ENCODE measurements at regions not wholly inside any gene's neighbourhood (a gene's known extent, or its start where the extent isn't known, plus 50 kb on each side); places are given as distances from the start of the nearest gene placed in this dataset.

GRCh38 chr2:234410526-234410925 is 86.4 kb downstream of the ARL4C start:
- TF ChIP-seq CTCF (IDR thresholded peaks at IDR 0.05; ENCODE audit: control insufficient read depth, extremely low read depth, insufficient read depth), result no peak
- H3K4me3 ChIP-seq (ENCODE audit: low read depth, low read length), result no peak overlapping the region
- DNase-seq (ENCODE audit: low read depth), result no peak

DNA sequence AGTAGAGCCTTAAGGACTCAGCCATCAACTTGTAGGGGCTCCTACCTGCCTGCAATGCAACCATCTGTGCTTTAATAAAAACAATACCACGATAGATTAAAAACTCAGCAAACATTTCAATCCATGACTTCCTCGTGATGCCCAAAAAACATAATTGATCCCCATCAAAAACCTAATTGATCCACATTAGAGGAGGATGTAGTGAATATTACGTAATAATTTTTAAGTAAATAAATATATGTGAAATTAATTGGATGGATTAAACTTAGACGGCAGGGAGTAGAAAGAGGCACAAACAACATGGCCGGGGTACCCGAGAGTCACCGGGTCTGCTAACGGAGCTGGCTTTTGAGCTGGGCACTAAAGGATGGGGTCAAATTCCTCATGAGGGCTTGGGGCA is 87.3 kb downstream of the ARL4C start:
- no peak for TF ChIP-seq CTCF (IDR thresholded peaks at IDR 0.05; ENCODE audit: control insufficient read depth, extremely low read depth, insufficient read depth)
- H3K4me3 ChIP-seq (ENCODE audit: low read depth, low read length), result no peak overlapping the region
- no peak for DNase-seq (ENCODE audit: low read depth)

GRCh38 chr2:234406085-234406484 is 90.8 kb downstream of the ARL4C start:
- no peak overlapping the region for H3K4me3 ChIP-seq (ENCODE audit: low read depth, low read length)
- DNase-seq (ENCODE audit: low read depth), result no peak
- TF ChIP-seq CTCF (IDR thresholded peaks at IDR 0.05; ENCODE audit: control insufficient read depth, extremely low read depth, insufficient read depth), result peak; percentile 25; the same call in 1 of the 2 replicates

- no peak for DNase-seq (ENCODE audit: low read depth)
- H3K4me3 ChIP-seq (ENCODE audit: low read depth, low read length), result no peak overlapping the region
- TF ChIP-seq CTCF (IDR thresholded peaks at IDR 0.05; ENCODE audit: control insufficient read depth, extremely low read depth, insufficient read depth), result no peak
These were observed 91.4 kb downstream of the ARL4C start for GRCh38 chr2:234405462-234405861.

GRCh38 chr2:234404957-234405356 is 91.9 kb downstream of the ARL4C start:
- no peak overlapping the region for H3K4me3 ChIP-seq (ENCODE audit: low read depth, low read length)
- DNase-seq (ENCODE audit: low read depth), result no peak
- no peak for TF ChIP-seq CTCF (IDR thresholded peaks at IDR 0.05; ENCODE audit: control insufficient read depth, extremely low read depth, insufficient read depth)

- no peak for DNase-seq (ENCODE audit: low read depth)
- no peak overlapping the region for H3K4me3 ChIP-seq (ENCODE audit: low read depth, low read length)
- no peak for TF ChIP-seq CTCF (IDR thresholded peaks at IDR 0.05; ENCODE audit: control insufficient read depth, extremely low read depth, insufficient read depth)
These were observed 93.1 kb downstream of the ARL4C start for GRCh38 chr2:234403751-234404150.

DNA sequence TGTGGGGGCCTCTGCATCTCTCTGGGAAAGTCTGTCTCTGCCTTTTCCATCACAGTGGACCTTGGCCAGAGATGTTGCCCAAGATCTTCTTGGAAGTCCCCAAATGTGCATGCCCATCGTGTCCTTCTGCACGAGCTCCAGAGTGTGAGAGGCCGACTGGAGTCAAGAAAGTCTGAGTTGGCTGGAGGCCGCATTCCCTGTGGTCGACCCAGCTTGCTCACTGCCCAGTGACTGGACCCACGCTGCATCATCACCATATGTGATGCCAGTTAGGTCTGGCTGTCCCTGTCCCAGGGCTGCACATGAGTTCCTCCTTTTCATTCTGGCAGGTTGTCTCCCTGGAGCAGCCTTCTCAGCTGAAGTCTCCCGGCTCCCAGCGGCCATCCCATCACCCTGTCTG is 93.8 kb downstream of the ARL4C start:
- DNase-seq (ENCODE audit: low read depth), result no peak

More for the DNA sequence above, 93.8 kb downstream of the ARL4C start:
- H3K4me3 ChIP-seq (ENCODE audit: low read depth, low read length), result no peak overlapping the region
- no peak for TF ChIP-seq CTCF (IDR thresholded peaks at IDR 0.05; ENCODE audit: control insufficient read depth, extremely low read depth, insufficient read depth)

All from LNCaP clone FGC (cell line).